Astrocyte (in vitro differentiated cells and primary cell): ENCODE measurements at regions not wholly inside any gene's neighbourhood (a gene's known extent, or its start where the extent isn't known, plus 50 kb on each side); places are given as distances from the start of the nearest gene placed in this dataset.

ENCODE experiments used
- EZH2 ChIP-seq: IDR thresholded peaks from 2 replicates; pipeline ENCODE4 v1.6.1; 2012; ENCODE audit warnings: mild to moderate bottlenecking, low read length, inconsistent platforms; ENCODE audit not compliant: insufficient read depth
- TF ChIP-seq, protein P1 (sequence below): IDR thresholded peaks from 2 replicates; pipeline ENCODE4 v1.5.1; 2011; ENCODE audit warnings: low read depth, mild to moderate bottlenecking, inconsistent platforms, low read length, moderate library complexity; ENCODE audit not compliant: insufficient read depth

- TF ChIP-seq, protein P1, sequence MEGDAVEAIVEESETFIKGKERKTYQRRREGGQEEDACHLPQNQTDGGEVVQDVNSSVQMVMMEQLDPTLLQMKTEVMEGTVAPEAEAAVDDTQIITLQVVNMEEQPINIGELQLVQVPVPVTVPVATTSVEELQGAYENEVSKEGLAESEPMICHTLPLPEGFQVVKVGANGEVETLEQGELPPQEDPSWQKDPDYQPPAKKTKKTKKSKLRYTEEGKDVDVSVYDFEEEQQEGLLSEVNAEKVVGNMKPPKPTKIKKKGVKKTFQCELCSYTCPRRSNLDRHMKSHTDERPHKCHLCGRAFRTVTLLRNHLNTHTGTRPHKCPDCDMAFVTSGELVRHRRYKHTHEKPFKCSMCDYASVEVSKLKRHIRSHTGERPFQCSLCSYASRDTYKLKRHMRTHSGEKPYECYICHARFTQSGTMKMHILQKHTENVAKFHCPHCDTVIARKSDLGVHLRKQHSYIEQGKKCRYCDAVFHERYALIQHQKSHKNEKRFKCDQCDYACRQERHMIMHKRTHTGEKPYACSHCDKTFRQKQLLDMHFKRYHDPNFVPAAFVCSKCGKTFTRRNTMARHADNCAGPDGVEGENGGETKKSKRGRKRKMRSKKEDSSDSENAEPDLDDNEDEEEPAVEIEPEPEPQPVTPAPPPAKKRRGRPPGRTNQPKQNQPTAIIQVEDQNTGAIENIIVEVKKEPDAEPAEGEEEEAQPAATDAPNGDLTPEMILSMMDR, result no peak
- no peak for TF ChIP-seq EZH2
These were observed 345.0 kb downstream of the DOK5 start for GRCh38 chr20:54820392-54820791.
